ENCODE measurements at regions not wholly inside any gene's neighbourhood (a gene's known extent, or its start where the extent isn't known, plus 50 kb on each side); places are given as distances from the start of the nearest gene placed in this dataset.

DNA sequence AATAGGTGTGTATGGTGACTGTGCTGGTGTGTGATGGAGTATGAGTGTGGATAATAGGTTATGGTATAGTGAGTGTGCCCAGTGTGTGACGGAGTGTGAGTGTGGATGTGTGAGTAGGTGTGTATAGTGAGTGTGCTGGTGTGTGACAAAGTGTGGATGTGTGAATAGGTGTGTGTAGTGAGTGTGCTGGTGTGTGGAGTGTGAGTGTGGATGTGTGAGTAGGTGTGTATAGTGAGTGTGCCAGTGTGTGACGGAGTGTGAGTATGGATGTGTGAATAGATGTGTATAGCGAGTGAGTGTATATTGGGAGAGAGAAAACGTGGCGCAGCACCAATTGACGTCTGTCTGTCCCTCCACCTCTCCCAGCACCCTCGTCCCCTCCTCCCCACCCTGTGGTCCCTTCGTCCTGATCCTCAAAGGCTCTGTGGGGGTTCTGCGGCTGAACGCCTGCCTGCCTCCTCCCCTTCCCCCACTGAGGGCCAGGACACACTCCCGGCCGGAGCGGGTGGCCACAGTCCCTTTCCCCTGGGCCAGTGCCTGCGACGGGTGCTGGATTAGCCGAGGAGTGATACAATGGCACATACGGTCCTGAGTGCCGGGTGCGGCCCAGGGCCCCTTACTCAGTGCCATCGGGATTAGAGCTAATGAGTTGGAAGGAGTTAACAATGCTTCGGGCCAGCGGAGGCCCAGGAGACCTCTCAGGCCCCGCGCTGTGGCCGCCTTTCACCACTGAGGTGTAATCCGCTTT lies 160.0 kb downstream of the MRM1 start:
- Mint-ChIP-seq H3K9me3 (ENCODE audit: low read depth) (peaks cover 5% of the 10 kb centered on the region), H3K36me3 (no peaks in the 10 kb centered on the region), H3K4me1 (peaks cover 16% of the 10 kb centered on the region), H3K27me3 (no peaks in the 10 kb centered on the region), H3K4me3 (no peak overlapping the region), H3K27ac (no peak overlapping the region)
- ATAC-seq (no peak), DNase-seq (no peak)
- CTCF ChIA-PET = no interaction called here

GRCh38 chr17:36765436-36766043 lies 164.2 kb downstream of the MRM1 start:
- peaks cover 16% of the 10 kb centered on the region for H3K4me1 Mint-ChIP-seq
- H3K27me3 Mint-ChIP-seq = peaks cover 2% of the 10 kb centered on the region
- ATAC-seq (no peak), DNase-seq (no peak)
- no peak overlapping the region for H3K27ac Mint-ChIP-seq
- no peaks in the 10 kb centered on the region for H3K36me3 Mint-ChIP-seq
- peaks cover 5% of the 10 kb centered on the region for H3K9me3 Mint-ChIP-seq (ENCODE audit: low read depth)
- H3K4me3 Mint-ChIP-seq = no peak overlapping the region
- CTCF ChIA-PET = interaction anchor here (1.1 to 1.3 kb wide), 2 partner anchors 10 to 281 kb away, joined by 3 to 4 read pairs; no protein-coding TSS in a partner anchor

GRCh38 chr17:36768394-36768793 lies 167.0 kb downstream of the MRM1 start:
- CTCF ChIA-PET = interaction anchor here (2.1 kb wide), 1 partner anchor 13 kb away, joined by 5 read pairs; no protein-coding TSS in a partner anchor
- DNase-seq (no peak), ATAC-seq (no peak)
- H3K27me3 Mint-ChIP-seq = peaks cover 26% of the 10 kb centered on the region
- H3K36me3 Mint-ChIP-seq = no peaks in the 10 kb centered on the region
- H3K4me1 Mint-ChIP-seq = peaks cover 4% of the 10 kb centered on the region
- H3K9me3 Mint-ChIP-seq (ENCODE audit: low read depth) = no peaks in the 10 kb centered on the region
- H3K27ac Mint-ChIP-seq = no peak overlapping the region
- H3K4me3 Mint-ChIP-seq = no peak overlapping the region

DNA sequence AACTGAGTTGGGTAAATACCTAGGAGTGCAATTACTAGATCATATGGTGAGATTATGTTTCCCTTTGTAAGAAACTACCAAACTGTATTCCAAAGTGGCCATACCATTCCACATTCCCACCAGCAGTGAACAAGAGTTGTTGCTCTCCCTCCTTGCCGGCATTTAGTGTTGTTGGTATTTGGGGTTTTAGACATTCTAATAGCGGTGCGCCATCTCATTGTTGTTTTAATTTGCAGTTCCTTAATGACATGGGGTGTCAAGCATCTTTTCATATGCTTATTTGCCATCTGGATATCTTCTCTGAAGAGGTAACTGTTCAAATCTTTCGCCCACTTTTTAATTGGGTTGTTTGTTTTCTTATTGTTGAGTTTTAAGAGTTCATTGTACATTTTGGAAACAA lies 164.2 kb upstream of the LHX1 start:
- no peak for DNase-seq
- CTCF ChIA-PET = no interaction called here
- Mint-ChIP-seq H3K36me3 (no peaks in the 10 kb centered on the region), H3K9me3 (ENCODE audit: low read depth) (no peaks in the 10 kb centered on the region), H3K27ac (no peak overlapping the region), H3K27me3 (peaks cover 42% of the 10 kb centered on the region), H3K4me3 (no peak overlapping the region), H3K4me1 (no peaks in the 10 kb centered on the region)
- ATAC-seq = no peak

- Mint-ChIP-seq H3K9me3 (ENCODE audit: low read depth) (no peaks in the 10 kb centered on the region), H3K27ac (no peak overlapping the region), H3K4me1 (no peaks in the 10 kb centered on the region), H3K27me3 (peaks cover 34% of the 10 kb centered on the region), H3K36me3 (no peaks in the 10 kb centered on the region), H3K4me3 (no peak overlapping the region)
- CTCF ChIA-PET = no interaction called here
- ATAC-seq = no peak
- no peak for DNase-seq
Measured at GRCh38 chr17:36777118-36777517, 160.2 kb upstream of the LHX1 start.

GRCh38 chr17:36778448-36778847 lies 158.8 kb upstream of the LHX1 start:
- ATAC-seq = no peak
- H3K27ac Mint-ChIP-seq = no peak overlapping the region
- no peaks in the 10 kb centered on the region for H3K9me3 Mint-ChIP-seq (ENCODE audit: low read depth)
- peaks cover 22% of the 10 kb centered on the region for H3K27me3 Mint-ChIP-seq
- H3K4me1 Mint-ChIP-seq = no peaks in the 10 kb centered on the region
- DNase-seq = no peak
- no peak overlapping the region for H3K4me3 Mint-ChIP-seq
- CTCF ChIA-PET = no interaction called here
- no peaks in the 10 kb centered on the region for H3K36me3 Mint-ChIP-seq

DNA sequence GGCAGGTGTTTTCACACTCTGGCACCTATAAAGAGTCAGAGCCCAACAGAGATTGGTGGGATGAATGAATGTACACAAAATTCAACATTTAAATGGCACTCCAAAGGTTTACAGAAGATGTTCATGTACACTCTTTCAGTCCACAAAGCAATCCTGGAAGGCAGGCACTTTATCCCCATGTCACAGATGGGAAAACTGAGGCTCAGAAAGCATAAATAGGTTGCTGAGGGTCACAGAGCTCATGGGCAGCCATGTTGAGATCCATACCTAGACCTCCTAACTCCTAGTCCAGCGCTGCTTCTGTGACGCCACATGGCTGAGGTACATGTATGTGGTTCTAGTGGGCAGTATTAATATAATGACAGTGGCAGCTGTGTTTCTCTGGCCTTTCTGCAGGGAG lies 157.7 kb upstream of the LHX1 start:
- H3K27ac Mint-ChIP-seq = no peak overlapping the region
- DNase-seq (no peak), ATAC-seq (no peak)
- no peaks in the 10 kb centered on the region for H3K9me3 Mint-ChIP-seq (ENCODE audit: low read depth)
- no peaks in the 10 kb centered on the region for H3K4me1 Mint-ChIP-seq
- peaks cover 12% of the 10 kb centered on the region for H3K27me3 Mint-ChIP-seq
- CTCF ChIA-PET = no interaction called here
- no peaks in the 10 kb centered on the region for H3K36me3 Mint-ChIP-seq
- H3K4me3 Mint-ChIP-seq = no peak overlapping the region

- CTCF ChIA-PET = no interaction called here
- ATAC-seq (no peak), DNase-seq (no peak)
- Mint-ChIP-seq H3K36me3 (no peaks in the 10 kb centered on the region), H3K27me3 (peaks cover 7% of the 10 kb centered on the region), H3K27ac (no peak overlapping the region), H3K4me1 (no peaks in the 10 kb centered on the region), H3K4me3 (no peak overlapping the region), H3K9me3 (ENCODE audit: low read depth) (no peaks in the 10 kb centered on the region)
Measured at GRCh38 chr17:36784633-36785032, 152.6 kb upstream of the LHX1 start.

GRCh38 chr17:36786867-36787266 lies 150.4 kb upstream of the LHX1 start:
- ATAC-seq (no peak), DNase-seq (no peak)
- Mint-ChIP-seq H3K27me3 (peaks cover 27% of the 10 kb centered on the region), H3K9me3 (ENCODE audit: low read depth) (no peaks in the 10 kb centered on the region), H3K4me1 (no peaks in the 10 kb centered on the region), H3K4me3 (no peak overlapping the region), H3K27ac (no peak overlapping the region), H3K36me3 (no peaks in the 10 kb centered on the region)
- CTCF ChIA-PET = interaction anchor here (1.2 kb wide), 1 partner anchor 23 kb away, joined by 3 read pairs; no protein-coding TSS in a partner anchor

- CTCF ChIA-PET = no interaction called here
- no peak for DNase-seq
- no peak overlapping the region for H3K4me3 Mint-ChIP-seq
- H3K27me3 Mint-ChIP-seq = peaks cover 49% of the 10 kb centered on the region
- H3K9me3 Mint-ChIP-seq (ENCODE audit: low read depth) = no peaks in the 10 kb centered on the region
- no peaks in the 10 kb centered on the region for H3K36me3 Mint-ChIP-seq
- no peaks in the 10 kb centered on the region for H3K4me1 Mint-ChIP-seq
- no peak overlapping the region for H3K27ac Mint-ChIP-seq
- no peak for ATAC-seq
Measured at GRCh38 chr17:36791150-36791941, 145.9 kb upstream of the LHX1 start.

DNA sequence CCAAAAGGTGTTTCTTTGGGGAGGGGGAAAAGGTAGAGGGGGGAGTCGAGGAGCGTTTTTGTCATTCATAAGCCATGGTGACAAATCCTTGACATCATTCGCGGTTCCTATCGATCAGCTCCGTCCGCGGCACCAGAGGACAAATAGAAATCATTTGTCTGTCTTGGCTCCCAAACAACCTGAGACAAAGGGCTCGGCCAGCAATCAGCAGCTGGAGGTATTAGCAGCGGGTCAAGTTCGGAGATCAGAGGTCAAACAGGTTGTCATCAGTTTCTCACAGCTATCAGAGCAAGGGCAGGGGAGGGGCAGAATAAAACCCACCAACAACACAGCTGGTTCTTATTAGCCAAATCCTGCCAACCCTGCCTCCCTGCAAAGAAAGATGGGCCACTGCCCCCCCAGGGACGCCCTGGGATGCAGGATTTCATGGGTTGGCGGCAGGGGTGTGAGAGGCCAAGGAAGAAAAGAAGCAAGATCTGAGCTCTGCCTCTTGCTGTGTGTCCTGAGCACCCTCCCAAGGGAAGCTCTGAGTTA lies 145.3 kb upstream of the LHX1 start:
- peaks cover 49% of the 10 kb centered on the region for H3K27me3 Mint-ChIP-seq
- H3K4me3 Mint-ChIP-seq = no peak overlapping the region
- no peaks in the 10 kb centered on the region for H3K36me3 Mint-ChIP-seq
- no peaks in the 10 kb centered on the region for H3K9me3 Mint-ChIP-seq (ENCODE audit: low read depth)
- no peak for DNase-seq
- no peak overlapping the region for H3K27ac Mint-ChIP-seq
- CTCF ChIA-PET = no interaction called here
- no peaks in the 10 kb centered on the region for H3K4me1 Mint-ChIP-seq
- ATAC-seq = no peak

GRCh38 chr17:36792849-36793248 lies 144.4 kb upstream of the LHX1 start:
- Mint-ChIP-seq H3K4me3 (no peak overlapping the region), H3K9me3 (ENCODE audit: low read depth) (no peaks in the 10 kb centered on the region)

GRCh38 chr17:36793976-36794375 lies 143.3 kb upstream of the LHX1 start:
- CTCF ChIA-PET = interaction anchor here (1.0 kb wide), 1 partner anchor 88 kb away, joined by 3 read pairs; no protein-coding TSS in a partner anchor

More at GRCh38 chr17:36792849-36793248, 144.4 kb upstream of the LHX1 start:
- H3K36me3 Mint-ChIP-seq = no peaks in the 10 kb centered on the region
- DNase-seq = no peak
- no peak for ATAC-seq
- CTCF ChIA-PET = no interaction called here
- peaks cover 49% of the 10 kb centered on the region for H3K27me3 Mint-ChIP-seq
- no peak overlapping the region for H3K27ac Mint-ChIP-seq
- H3K4me1 Mint-ChIP-seq = no peaks in the 10 kb centered on the region

More at GRCh38 chr17:36793976-36794375, 143.3 kb upstream of the LHX1 start:
- ATAC-seq (no peak), DNase-seq (no peak)
- H3K27me3 Mint-ChIP-seq = peaks cover 49% of the 10 kb centered on the region
- H3K27ac Mint-ChIP-seq = no peak overlapping the region
- no peaks in the 10 kb centered on the region for H3K9me3 Mint-ChIP-seq (ENCODE audit: low read depth)
- H3K4me1 Mint-ChIP-seq = no peaks in the 10 kb centered on the region
- H3K4me3 Mint-ChIP-seq = no peak overlapping the region
- H3K36me3 Mint-ChIP-seq = no peaks in the 10 kb centered on the region

Measured in activated CD8-positive, alpha-beta memory T cell treated with anti-CD3 and anti-CD28 coated beads, Interleukin-2, amount 10 ng/mL, durations not matched to agents 7 days and 5 days (primary cell).